WTC11 (cell line): ENCODE measurements at regions not wholly inside any gene's neighbourhood (a gene's known extent, or its start where the extent isn't known, plus 50 kb on each side); places are given as distances from the start of the nearest gene placed in this dataset.

Source experiments
- ATAC-seq: fragments of 200-7000 bp; cut with Tn5 transposase; 2 replicates; pipeline ENCODE4 v1.10.0; 2021; ENCODE audit warnings: mild to moderate bottlenecking, moderate library complexity
- CTCF ChIA-PET: fragments of 300-600 bp; sonication (Branson Sonifier 250); formaldehyde crosslinking; loops from one replicate; lab custom pipeline; 2021; ENCODE audit warnings: antibody characterized with exemption; lab: Charles Lee
- POLR2A ChIA-PET: fragments of 350-600 bp; sonication (Branson Sonifier 250); formaldehyde crosslinking; loops from one replicate; lab custom pipeline; 2021; ENCODE audit warnings: antibody characterized with exemption; lab: Charles Lee
- DNase-seq: peaks from one replicate; pipeline ENCODE4 v3.0.0; 2021; ENCODE audit warnings: low spot score
- H3K27ac Mint-ChIP-seq: 2 replicates; pipeline ENCODE4 v1.8.0; 2021; ENCODE audit warnings: mixed read lengths
- H3K27me3 Mint-ChIP-seq: 2 replicates; pipeline ENCODE4 v1.8.0; 2021; ENCODE audit warnings: low read depth, mild to moderate bottlenecking, moderate library complexity, mixed read lengths
- H3K36me3 Mint-ChIP-seq: 2 replicates; pipeline ENCODE4 v1.8.0; 2021; ENCODE audit warnings: mixed read lengths
- H3K4me1 Mint-ChIP-seq: 2 replicates; pipeline ENCODE4 v1.8.0; 2022; ENCODE audit warnings: mixed read lengths
- H3K4me3 Mint-ChIP-seq: 2 replicates; pipeline ENCODE4 v1.8.0; 2021; ENCODE audit warnings: mild to moderate bottlenecking, moderate library complexity, mixed read lengths
- H3K9me3 Mint-ChIP-seq: 2 replicates; pipeline ENCODE4 v1.8.0; 2021; ENCODE audit warnings: mixed read lengths
- CDX4 ChIP-seq: fragments of 250-450 bp; sonication (Bioruptor Pico); IDR thresholded peaks from 2 replicates; pipeline ENCODE4 v1.9.0; 2021; ENCODE audit warnings: moderate library complexity, mild to moderate bottlenecking, inconsistent platforms, borderline replicate concordance
- CREB1 ChIP-seq: sonication (generic); formaldehyde crosslinking; IDR thresholded peaks from 2 replicates; pipeline ENCODE4 v1.8.0; 2023; ENCODE audit warnings: mild to moderate bottlenecking, missing genetic modification reagents
- ELF4 ChIP-seq: sonication (generic); formaldehyde crosslinking; IDR thresholded peaks from 2 replicates; pipeline ENCODE4 v1.8.1; 2022; ENCODE audit warnings: low read depth, mild to moderate bottlenecking, moderate library complexity, missing genetic modification reagents
- FOXP4 ChIP-seq: sonication (generic); formaldehyde crosslinking; IDR thresholded peaks from 2 replicates; pipeline ENCODE4 v1.8.0; 2022; ENCODE audit warnings: mild to moderate bottlenecking, missing genetic modification reagents
- IRF1 ChIP-seq: sonication (generic); formaldehyde crosslinking; IDR thresholded peaks from 2 replicates; pipeline ENCODE4 v1.8.0; 2023; ENCODE audit warnings: missing genetic modification reagents
- IRF2 ChIP-seq: sonication (generic); formaldehyde crosslinking; IDR thresholded peaks from 2 replicates; pipeline ENCODE4 v1.8.0; 2022; ENCODE audit warnings: low read depth, missing genetic modification reagents, borderline replicate concordance
- SMAD3 ChIP-seq: sonication (generic); formaldehyde crosslinking; IDR thresholded peaks from 2 replicates; pipeline ENCODE4 v1.8.0; 2022; ENCODE audit warnings: missing genetic modification reagents, mild to moderate bottlenecking, borderline replicate concordance
- SMAD4 ChIP-seq: sonication (generic); formaldehyde crosslinking; IDR thresholded peaks from 2 replicates; pipeline ENCODE4 v1.8.0; 2022; ENCODE audit warnings: mild to moderate bottlenecking, missing genetic modification reagents
- STAT6 ChIP-seq: sonication (generic); formaldehyde crosslinking; conservative IDR thresholded peaks from 2 replicates; pipeline ENCODE4 v1.8.1; 2023; ENCODE audit warnings: mild to moderate bottlenecking, low read depth, missing genetic modification reagents, moderate library complexity
- USF1 ChIP-seq: sonication (generic); formaldehyde crosslinking; IDR thresholded peaks from 2 replicates; pipeline ENCODE4 v1.8.0; 2022; ENCODE audit warnings: mild to moderate bottlenecking, missing genetic modification reagents
- ZBTB21 ChIP-seq: sonication (generic); formaldehyde crosslinking; IDR thresholded peaks from 2 replicates; pipeline ENCODE4 v1.8.1; 2023; ENCODE audit warnings: mild to moderate bottlenecking, missing genetic modification reagents, borderline replicate concordance
- ZMAT4 ChIP-seq: fragments of 250-450 bp; sonication (Bioruptor Pico); IDR thresholded peaks from 2 replicates; pipeline ENCODE4 v1.9.0; 2021; ENCODE audit warnings: mild to moderate bottlenecking
- ZNF121 ChIP-seq: sonication (generic); formaldehyde crosslinking; IDR thresholded peaks from 2 replicates; pipeline ENCODE4 v1.8.0; 2023; ENCODE audit warnings: missing genetic modification reagents
- ZNF416 ChIP-seq: fragments of 250-450 bp; sonication (Bioruptor Pico); IDR thresholded peaks from 2 replicates; pipeline ENCODE4 v1.9.0; 2021; ENCODE audit warnings: mild to moderate bottlenecking, inconsistent platforms
- TF ChIP-seq, protein P1 (sequence below): fragments of 250-450 bp; sonication (Bioruptor Pico); IDR thresholded peaks from 2 replicates; pipeline ENCODE4 v1.8.0; 2021; ENCODE audit warnings: mild to moderate bottlenecking
- TF ChIP-seq, protein P2 (sequence below): fragments of 250-450 bp; sonication (Bioruptor Pico); conservative IDR thresholded peaks from 2 replicates; pipeline ENCODE4 v1.9.0; 2021; ENCODE audit warnings: mild to moderate bottlenecking
- TF ChIP-seq, protein P3 (sequence below): fragments of 200-600 bp; IDR thresholded peaks from 2 replicates; pipeline ENCODE4 v1.8.0; 2022; ENCODE audit warnings: antibody characterized with exemption

DNA sequence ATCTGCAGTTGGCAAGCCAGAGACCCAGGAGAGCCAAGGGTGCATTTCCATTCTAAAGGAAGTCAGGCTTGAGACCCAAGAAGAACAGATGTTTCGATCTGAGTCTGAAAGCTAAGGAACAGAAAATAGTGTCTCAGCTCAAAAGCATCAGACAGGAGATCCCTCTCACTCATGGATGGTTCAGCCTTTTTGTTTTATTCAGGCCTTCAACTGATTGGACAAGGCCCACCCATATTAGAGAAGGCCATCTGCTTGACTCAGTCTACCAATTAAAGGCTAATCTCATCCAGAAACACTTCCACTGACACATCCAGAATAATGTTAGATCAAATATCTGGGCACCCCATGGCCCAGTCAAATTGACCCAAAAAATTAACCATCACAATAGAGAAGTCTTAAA, 255.0 kb downstream of the TXNL1 start (continued):
- TF ChIP-seq IRF1, result no peak
- TF ChIP-seq CDX4 (CRISPR knock-in tag), result no peak

DNA sequence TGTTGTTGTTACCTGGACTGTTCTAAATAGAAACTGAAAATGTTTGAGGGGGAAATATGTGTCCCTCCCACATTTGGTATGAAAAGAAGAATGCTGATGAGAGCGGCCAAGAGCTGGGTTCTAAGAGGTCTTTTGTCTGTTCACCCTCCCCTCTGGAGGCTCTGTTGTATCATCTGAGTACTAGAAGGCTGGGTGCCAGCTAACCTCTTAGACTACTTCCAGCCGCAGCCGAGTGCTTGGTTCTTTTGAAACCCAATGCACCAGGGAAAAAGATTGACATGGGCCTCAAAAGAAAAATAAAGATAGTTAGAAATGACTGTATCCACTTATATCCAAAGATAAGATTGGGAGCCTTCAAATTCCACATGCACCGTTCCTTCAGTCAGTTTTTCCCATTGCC, 255.9 kb downstream of the TXNL1 start:
- H3K27me3 Mint-ChIP-seq, result no peaks in the 10 kb centered on the region
- peaks cover 7% of the 10 kb centered on the region for H3K4me1 Mint-ChIP-seq
- H3K4me3 Mint-ChIP-seq, result no peak overlapping the region
- no peaks in the 10 kb centered on the region for H3K36me3 Mint-ChIP-seq
- ChIA-PET CTCF (no interaction called here), POLR2A (interaction anchor here (0.6 kb wide), 1 partner anchor 169 kb away, joined by 3 read pairs; no protein-coding TSS in a partner anchor)
- peaks cover 5% of the 10 kb centered on the region for H3K9me3 Mint-ChIP-seq
- ATAC-seq (no peak), DNase-seq (no peak)
- TF ChIP-seq ZNF121 (CRISPR knock-in tag) (no peak), IRF2 (CRISPR knock-in tag) (no peak)
- TF ChIP-seq, protein P1, sequence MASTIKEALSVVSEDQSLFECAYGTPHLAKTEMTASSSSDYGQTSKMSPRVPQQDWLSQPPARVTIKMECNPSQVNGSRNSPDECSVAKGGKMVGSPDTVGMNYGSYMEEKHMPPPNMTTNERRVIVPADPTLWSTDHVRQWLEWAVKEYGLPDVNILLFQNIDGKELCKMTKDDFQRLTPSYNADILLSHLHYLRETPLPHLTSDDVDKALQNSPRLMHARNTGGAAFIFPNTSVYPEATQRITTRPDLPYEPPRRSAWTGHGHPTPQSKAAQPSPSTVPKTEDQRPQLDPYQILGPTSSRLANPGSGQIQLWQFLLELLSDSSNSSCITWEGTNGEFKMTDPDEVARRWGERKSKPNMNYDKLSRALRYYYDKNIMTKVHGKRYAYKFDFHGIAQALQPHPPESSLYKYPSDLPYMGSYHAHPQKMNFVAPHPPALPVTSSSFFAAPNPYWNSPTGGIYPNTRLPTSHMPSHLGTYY (CRISPR knock-in tag), result no peak
- TF ChIP-seq, protein P2, sequence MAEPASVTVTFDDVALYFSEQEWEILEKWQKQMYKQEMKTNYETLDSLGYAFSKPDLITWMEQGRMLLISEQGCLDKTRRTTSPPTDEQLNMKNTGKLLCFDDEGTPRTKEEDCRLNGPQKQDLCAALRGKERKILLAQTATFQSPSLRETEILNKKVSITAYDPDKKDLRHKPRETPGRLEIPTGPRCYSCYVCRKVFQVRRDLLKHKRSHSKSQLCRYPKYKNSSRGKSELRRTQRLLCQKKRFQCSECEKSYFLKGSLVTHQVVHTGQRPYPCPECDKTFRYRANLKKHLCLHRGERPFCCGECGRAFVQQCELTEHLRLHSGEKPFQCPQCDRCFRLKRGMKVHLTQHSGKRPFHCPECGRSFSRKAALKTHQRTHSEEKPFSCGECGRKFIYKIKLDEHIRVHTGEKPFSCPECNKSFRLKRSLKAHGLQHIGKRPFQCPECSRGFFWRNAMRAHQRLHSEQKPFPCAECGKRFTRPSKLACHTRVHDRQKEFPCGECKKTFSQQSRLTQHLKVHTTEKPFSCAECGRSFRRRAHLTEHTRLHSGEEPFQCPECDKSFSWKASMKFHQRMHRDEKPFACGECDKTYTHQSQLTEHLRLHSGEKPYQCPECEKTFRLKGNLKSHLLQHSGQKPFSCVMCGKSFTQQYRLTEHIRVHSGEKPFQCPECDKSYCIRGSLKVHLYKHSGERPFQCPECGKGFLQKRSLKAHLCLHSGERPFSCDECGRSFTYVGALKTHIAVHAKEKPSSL, result no peak
- no peak overlapping the region for H3K27ac Mint-ChIP-seq

DNA sequence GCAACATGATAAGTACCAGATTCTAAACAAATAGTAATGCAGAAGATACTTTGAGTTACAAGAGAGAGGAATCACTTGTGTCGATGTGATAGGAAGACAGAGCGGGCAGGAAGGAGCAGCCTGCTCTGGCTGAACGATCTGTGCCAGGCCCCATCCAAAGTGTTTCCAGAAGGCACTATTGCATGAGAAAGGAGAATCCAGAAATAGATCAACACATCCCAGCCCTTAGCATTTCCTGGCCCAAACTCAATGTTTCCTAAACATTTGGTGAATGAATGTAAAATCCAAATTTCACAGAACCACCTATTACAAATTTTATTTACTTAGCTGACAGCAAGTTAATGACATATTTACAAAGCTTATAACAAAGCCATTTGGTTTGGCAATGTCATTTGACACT, 257.2 kb downstream of the TXNL1 start:
- ChIA-PET CTCF (no interaction called here), POLR2A (no interaction called here)
- Mint-ChIP-seq H3K36me3 (no peaks in the 10 kb centered on the region), H3K4me3 (no peak overlapping the region), H3K4me1 (peaks cover 14% of the 10 kb centered on the region), H3K9me3 (peaks cover 5% of the 10 kb centered on the region), H3K27me3 (no peaks in the 10 kb centered on the region), H3K27ac (no peak overlapping the region)
- ATAC-seq (no peak), DNase-seq (no peak)
- TF ChIP-seq STAT6 (CRISPR knock-in tag) (no peak), ZMAT4 (CRISPR knock-in tag) (no peak), ZBTB21 (CRISPR knock-in tag) (no peak), CREB1 (CRISPR knock-in tag) (no peak), FOXP4 (CRISPR knock-in tag) (no peak), SMAD3 (CRISPR knock-in tag) (no peak), SMAD4 (CRISPR knock-in tag) (no peak), ZNF416 (CRISPR knock-in tag) (no peak), IRF1 (no peak), USF1 (no peak), ELF4 (CRISPR knock-in tag) (no peak)
- TF ChIP-seq, protein P3, sequence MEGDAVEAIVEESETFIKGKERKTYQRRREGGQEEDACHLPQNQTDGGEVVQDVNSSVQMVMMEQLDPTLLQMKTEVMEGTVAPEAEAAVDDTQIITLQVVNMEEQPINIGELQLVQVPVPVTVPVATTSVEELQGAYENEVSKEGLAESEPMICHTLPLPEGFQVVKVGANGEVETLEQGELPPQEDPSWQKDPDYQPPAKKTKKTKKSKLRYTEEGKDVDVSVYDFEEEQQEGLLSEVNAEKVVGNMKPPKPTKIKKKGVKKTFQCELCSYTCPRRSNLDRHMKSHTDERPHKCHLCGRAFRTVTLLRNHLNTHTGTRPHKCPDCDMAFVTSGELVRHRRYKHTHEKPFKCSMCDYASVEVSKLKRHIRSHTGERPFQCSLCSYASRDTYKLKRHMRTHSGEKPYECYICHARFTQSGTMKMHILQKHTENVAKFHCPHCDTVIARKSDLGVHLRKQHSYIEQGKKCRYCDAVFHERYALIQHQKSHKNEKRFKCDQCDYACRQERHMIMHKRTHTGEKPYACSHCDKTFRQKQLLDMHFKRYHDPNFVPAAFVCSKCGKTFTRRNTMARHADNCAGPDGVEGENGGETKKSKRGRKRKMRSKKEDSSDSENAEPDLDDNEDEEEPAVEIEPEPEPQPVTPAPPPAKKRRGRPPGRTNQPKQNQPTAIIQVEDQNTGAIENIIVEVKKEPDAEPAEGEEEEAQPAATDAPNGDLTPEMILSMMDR, result no peak
